Body of pancreas (tissue), 4 donors: ENCODE measurements at regions not wholly inside any gene's neighbourhood (a gene's known extent, or its start where the extent isn't known, plus 50 kb on each side); places are given as distances from the start of the nearest gene placed in this dataset.

Experiments
- CTCF ChIP-seq, 7 experiments: fragments of 450-650 bp in 4 of 7; fragments of 200-600 bp in 3 of 7; sonication (generic) in 3 of 7; IDR thresholded peaks; one replicate each; pipeline ENCODE4 v1.5.1; 2016 to 2019; ENCODE audit warnings: antibody characterized with exemption in 7 of 7
- POLR2A ChIP-seq, 3 donors: fragments of 450-650 bp; IDR thresholded peaks; one replicate each; pipeline ENCODE4 v1.6.1; 2016; ENCODE audit warnings: antibody characterized with exemption in 3 of 3, mild to moderate bottlenecking in 2 of 3

GRCh38 chr4:59086410-59086809 is 1976.2 kb upstream of the IGFBP7 start:
- TF ChIP-seq POLR2A (IDR thresholded peaks at IDR 0.05) = no peak
- TF ChIP-seq CTCF (IDR thresholded peaks at IDR 0.05) = no peak
